DOHH2 (cell line): ENCODE measurements at regions not wholly inside any gene's neighbourhood (a gene's known extent, or its start where the extent isn't known, plus 50 kb on each side); places are given as distances from the start of the nearest gene placed in this dataset.

Experiments used
- CTCF ChIP-seq: fragments of 200-600 bp; sonication (generic); IDR thresholded peaks from one replicate; pipeline ENCODE4 v1.5.1; 2014; ENCODE audit warnings: antibody characterized with exemption, mild to moderate bottlenecking, low read depth, low read length; ENCODE audit not compliant: poor library complexity, severe bottlenecking
- EZH2phosphoT487 ChIP-seq: fragments of 200-600 bp; sonication (generic); IDR thresholded peaks from 2 replicates; pipeline ENCODE4 v1.6.1; 2017; ENCODE audit warnings: borderline replicate concordance, mild to moderate bottlenecking, antibody characterized with exemption, low read length, moderate library complexity, mixed read lengths

- TF ChIP-seq CTCF (no peak), EZH2phosphoT487 (no peak)
Measured at GRCh38 chr2:60302377-60303126, 250.9 kb downstream of the BCL11A start.
